Transverse colon (tissue), 3 donors: ENCODE measurements at regions not wholly inside any gene's neighbourhood (a gene's known extent, or its start where the extent isn't known, plus 50 kb on each side); places are given as distances from the start of the nearest gene placed in this dataset.

Experiments
- CTCF ChIP-seq, 5 experiments: fragments of 200-600 bp in 3 of 5; fragments of 450-650 bp in 2 of 5; sonication (generic) in 3 of 5; IDR thresholded peaks; 1 replicate in 2 of 5; 2 replicates in 3 of 5; pipeline ENCODE4 v1.5.1; 2016 to 2017; ENCODE audit warnings: antibody characterized with exemption in 5 of 5, inconsistent platforms in 3 of 5, mild to moderate bottlenecking in 2 of 5, moderate library complexity in 1 of 5
- POLR2A ChIP-seq: fragments of 450-650 bp; IDR thresholded peaks from one replicate; pipeline ENCODE4 v1.6.1; 2016; ENCODE audit warnings: antibody characterized with exemption, mild to moderate bottlenecking, moderate library complexity

- TF ChIP-seq CTCF (IDR thresholded peaks at IDR 0.05) (no peak), POLR2A (no peak)
Observed at GRCh38 chr15:62798536-62798935, 244.0 kb upstream of the TPM1 start.
